ENCODE measurements at regions not wholly inside any gene's neighbourhood (a gene's known extent, or its start where the extent isn't known, plus 50 kb on each side); places are given as distances from the start of the nearest gene placed in this dataset.

- no peak overlapping the region for H3K27ac ChIP-seq
- in situ Hi-C loops (cut with MboI; ENCODE audit: low pct_ligation_motif_present in 1 of 4, low pct_unique_long_range_greater_than_20kb in 1 of 4, low sequenced_read_pairs in 3 of 4) (no loop called here), intact Hi-C loops (cut with DNase I; ENCODE audit: low total_unique reads) (no loop called here)
- no peak for DNase-seq
- H3K4me3 ChIP-seq, result no peak overlapping the region
- no peaks in the 10 kb centered on the region for H3K36me3 ChIP-seq
- 85 to 90% methylated on average over 3 to 5 of the region's 5 CpGs for WGBS, 2 donors (ENCODE audit: low coverage in 1 of 2)
- no peaks in the 10 kb centered on the region for H3K9me3 ChIP-seq
- no peaks in the 10 kb centered on the region for H3K4me1 ChIP-seq
- H3K27me3 ChIP-seq, result no peaks in the 10 kb centered on the region
- TF ChIP-seq EP300 (IDR thresholded peaks at IDR 0.05; ENCODE audit: low read depth), result no peak
- no peak for TF ChIP-seq POLR2AphosphoS5 (IDR thresholded peaks at IDR 0.05)
- TF ChIP-seq POLR2A (IDR thresholded peaks at IDR 0.05), result no peak
- no peak for TF ChIP-seq CTCF (IDR thresholded peaks at IDR 0.05)
These were observed 375.9 kb upstream of the TSHZ2 start for GRCh38 chr20:52596256-52596655.

DNA sequence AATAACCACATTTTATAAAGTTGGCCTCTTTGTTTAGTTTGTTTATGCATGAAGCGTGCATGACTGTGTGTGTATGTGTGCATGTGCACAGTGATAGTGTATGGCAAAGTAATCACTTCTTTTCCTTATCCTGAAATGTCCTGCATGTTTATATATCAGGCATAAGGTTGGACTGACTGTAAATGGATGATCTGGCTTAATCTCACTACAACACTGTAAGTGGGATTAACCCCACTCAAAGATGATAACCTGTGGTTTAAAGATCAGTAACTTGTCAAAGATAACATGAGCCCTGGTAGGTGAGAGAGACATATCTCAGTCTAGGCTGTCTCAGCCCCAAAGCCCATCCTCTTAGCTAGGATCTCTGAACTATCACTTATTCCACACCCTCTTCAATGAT is 376.6 kb upstream of the TSHZ2 start:
- TF ChIP-seq EP300 (IDR thresholded peaks at IDR 0.05; ENCODE audit: low read depth) (no peak), CTCF (IDR thresholded peaks at IDR 0.05) (no peak), POLR2A (IDR thresholded peaks at IDR 0.05) (no peak), POLR2AphosphoS5 (IDR thresholded peaks at IDR 0.05) (no peak)
- intact Hi-C loops (cut with DNase I; ENCODE audit: low total_unique reads), result no loop called here
- no peak for DNase-seq
- H3K4me3 ChIP-seq, result no peak overlapping the region
- 54 to 75% methylated on average over 1 of the region's 1 CpG for WGBS, 2 donors (ENCODE audit: low coverage in 1 of 2)
- H3K27ac ChIP-seq, result no peak overlapping the region
- no peaks in the 10 kb centered on the region for H3K36me3 ChIP-seq
- H3K4me1 ChIP-seq, result no peaks in the 10 kb centered on the region
- H3K9me3 ChIP-seq, result no peaks in the 10 kb centered on the region
- H3K27me3 ChIP-seq, result no peaks in the 10 kb centered on the region
- in situ Hi-C loops (cut with MboI; ENCODE audit: low pct_ligation_motif_present in 1 of 4, low pct_unique_long_range_greater_than_20kb in 1 of 4, low sequenced_read_pairs in 3 of 4), result no loop called here

DNA sequence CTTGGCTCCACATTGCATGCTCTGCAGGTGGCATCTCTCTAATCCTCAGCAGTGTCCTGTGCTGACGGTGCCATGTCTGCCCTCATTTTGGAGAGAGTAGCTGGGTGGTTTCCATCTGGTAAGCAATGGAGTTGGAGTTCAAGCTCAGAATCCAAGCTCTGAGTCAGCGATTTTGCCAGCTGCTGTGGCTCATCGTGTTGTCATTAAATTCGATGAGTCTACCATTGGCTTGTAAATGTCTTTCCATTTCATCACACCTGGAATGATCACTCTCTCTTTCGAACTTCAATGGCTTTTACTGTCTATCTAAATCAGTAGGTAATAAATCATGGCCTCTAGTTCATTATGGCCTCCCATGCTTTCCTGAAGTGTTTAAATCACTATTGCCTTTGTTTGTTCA is 378.5 kb upstream of the TSHZ2 start:
- DNase-seq, result no peak
- Histone ChIP-seq H3K27me3 (no peaks in the 10 kb centered on the region), H3K4me1 (no peaks in the 10 kb centered on the region), H3K36me3 (no peaks in the 10 kb centered on the region), H3K4me3 (no peak overlapping the region), H3K27ac (no peak overlapping the region), H3K9me3 (no peaks in the 10 kb centered on the region)
- WGBS, 2 donors (ENCODE audit: low coverage in 1 of 2), result 57 to 86% methylated on average over 3 to 5 of the region's 5 CpGs
- intact Hi-C loops (cut with DNase I; ENCODE audit: low total_unique reads), result no loop called here
- in situ Hi-C loops (cut with MboI; ENCODE audit: low pct_ligation_motif_present in 1 of 4, low pct_unique_long_range_greater_than_20kb in 1 of 4, low sequenced_read_pairs in 3 of 4), result no loop called here
- TF ChIP-seq POLR2A (IDR thresholded peaks at IDR 0.05) (no peak), POLR2AphosphoS5 (IDR thresholded peaks at IDR 0.05) (no peak), EP300 (IDR thresholded peaks at IDR 0.05; ENCODE audit: low read depth) (no peak), CTCF (IDR thresholded peaks at IDR 0.05) (no peak)

DNA sequence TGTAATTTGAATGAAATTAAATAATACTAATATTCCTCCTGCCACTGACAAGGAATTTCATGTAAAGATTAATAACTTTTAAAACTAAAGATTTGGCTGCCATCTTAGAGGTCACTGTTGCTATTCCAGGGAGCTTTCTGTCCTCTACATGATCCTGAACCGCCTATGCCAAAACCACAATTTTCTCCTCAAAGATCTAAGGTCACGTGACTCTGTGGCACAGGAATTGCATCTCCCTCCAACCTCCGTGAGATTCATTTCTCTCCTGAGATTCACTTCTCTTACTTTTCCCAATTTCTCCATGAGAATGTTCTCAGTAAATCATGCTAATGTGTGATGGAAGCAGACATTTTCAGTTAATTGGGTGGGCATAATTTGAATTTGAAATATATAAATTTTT is 379.6 kb upstream of the TSHZ2 start:
- Histone ChIP-seq H3K4me1 (no peaks in the 10 kb centered on the region), H3K4me3 (no peak overlapping the region), H3K36me3 (no peaks in the 10 kb centered on the region), H3K9me3 (no peaks in the 10 kb centered on the region), H3K27ac (no peak overlapping the region), H3K27me3 (no peaks in the 10 kb centered on the region)
- in situ Hi-C loops (cut with MboI; ENCODE audit: low pct_ligation_motif_present in 1 of 4, low pct_unique_long_range_greater_than_20kb in 1 of 4, low sequenced_read_pairs in 3 of 4) (no loop called here), intact Hi-C loops (cut with DNase I; ENCODE audit: low total_unique reads) (no loop called here)
- TF ChIP-seq EP300 (IDR thresholded peaks at IDR 0.05; ENCODE audit: low read depth) (no peak), CTCF (IDR thresholded peaks at IDR 0.05) (no peak), POLR2AphosphoS5 (IDR thresholded peaks at IDR 0.05) (no peak), POLR2A (IDR thresholded peaks at IDR 0.05) (no peak)
- WGBS, 2 donors (ENCODE audit: low coverage in 1 of 2), result 87 to 91% methylated on average over 3 of the region's 3 CpGs
- no peak for DNase-seq
